OCI-LY1 (cell line): ENCODE measurements at regions not wholly inside any gene's neighbourhood (a gene's known extent, or its start where the extent isn't known, plus 50 kb on each side); places are given as distances from the start of the nearest gene placed in this dataset.

Experiments
- CTCF ChIP-seq: fragments of 200-600 bp; sonication (generic), shearing (Covaris generic); IDR thresholded peaks from 2 replicates; pipeline ENCODE4 v1.5.1; 2017; ENCODE audit warnings: mild to moderate bottlenecking, antibody characterized with exemption, low read length, moderate library complexity, mixed read lengths
- EZH2 ChIP-seq: fragments of 200-600 bp; sonication (generic), shearing (Covaris generic); IDR thresholded peaks from 2 replicates; pipeline ENCODE4 v1.8.0; 2017; ENCODE audit warnings: borderline replicate concordance, mixed run types, mild to moderate bottlenecking, antibody characterized with exemption, low read length, moderate library complexity, mixed read lengths

GRCh38 chr3:175902226-175902625 is 1043.1 kb downstream of the NAALADL2 start:
- TF ChIP-seq CTCF = no peak
- TF ChIP-seq EZH2 = no peak
